ENCODE measurements at regions not wholly inside any gene's neighbourhood (a gene's known extent, or its start where the extent isn't known, plus 50 kb on each side); places are given as distances from the start of the nearest gene placed in this dataset.
A peak's percentile ranks its signal among the peaks of the same experiment; 100 is the strongest.
"Not testable (repeated sequence)": the region's sequence is repeated elsewhere in the genome, so short reads cannot be mapped to it uniquely, and the experiment has no call there.

GRCh38 chr12:91655966-91656365 is 473.3 kb upstream of the DCN start:
- no peak for DNase-seq

GRCh38 chr12:91654087-91654486 is 471.5 kb upstream of the DCN start:
- DNase-seq, result no peak

GRCh38 chr12:91651728-91652127 is 469.1 kb upstream of the DCN start:
- no peak for DNase-seq

GRCh38 chr12:91643763-91644162 is 461.1 kb upstream of the DCN start:
- no peak for DNase-seq

GRCh38 chr12:91640021-91640420 is 457.4 kb upstream of the DCN start:
- DNase-seq, result no peak

- DNase-seq, result no peak
Observed at GRCh38 chr12:91639327-91639726, 456.7 kb upstream of the DCN start.

- no peak for DNase-seq
Observed at GRCh38 chr12:91637789-91638624, 455.4 kb upstream of the DCN start.

- no peak for DNase-seq
Observed at GRCh38 chr12:91636721-91637120, 454.1 kb upstream of the DCN start.

- DNase-seq, result not testable (repeated sequence)
Observed at GRCh38 chr12:91634386-91634713, 451.7 kb upstream of the DCN start.

GRCh38 chr12:91633734-91634357 is 451.2 kb upstream of the DCN start:
- DNase-seq, result no peak

- no peak for DNase-seq
Observed at GRCh38 chr12:91633206-91633605, 450.6 kb upstream of the DCN start.

GRCh38 chr12:91632042-91632786 is 449.6 kb upstream of the DCN start:
- DNase-seq, result no peak

- no peak for DNase-seq
Observed at GRCh38 chr12:91630596-91631293, 448.1 kb upstream of the DCN start.

- no peak for DNase-seq
Observed at GRCh38 chr12:91630083-91630482, 447.5 kb upstream of the DCN start.

GRCh38 chr12:91629440-91629839 is 446.8 kb upstream of the DCN start:
- DNase-seq, result no peak

- no peak for DNase-seq
Observed at GRCh38 chr12:91628656-91629055, 446.0 kb upstream of the DCN start.

GRCh38 chr12:91627225-91627624 is 444.6 kb upstream of the DCN start:
- no peak for DNase-seq

- no peak for DNase-seq
Observed at GRCh38 chr12:91622981-91623380, 440.4 kb upstream of the DCN start.

- peak; percentile 5 for DNase-seq
Observed at GRCh38 chr12:91622037-91622436, 439.4 kb upstream of the DCN start.

GRCh38 chr12:91620992-91621391 is 438.4 kb upstream of the DCN start:
- no peak for DNase-seq

GRCh38 chr12:91620422-91620821 is 437.8 kb upstream of the DCN start:
- DNase-seq, result no peak

- no peak for DNase-seq
Observed at GRCh38 chr12:91618281-91618680, 435.7 kb upstream of the DCN start.

GRCh38 chr12:91617818-91618217 is 435.2 kb upstream of the DCN start:
- DNase-seq, result no peak

Measured in dermis blood vessel endothelial cell (primary cell).